RWPE2 (cell line): ENCODE measurements at regions not wholly inside any gene's neighbourhood (a gene's known extent, or its start where the extent isn't known, plus 50 kb on each side); places are given as distances from the start of the nearest gene placed in this dataset.
"Not testable (repeated sequence)": the region's sequence is repeated elsewhere in the genome, so short reads cannot be mapped to it uniquely, and the experiment has no call there.

ENCODE experiments used
- ATAC-seq: fragments of 200-7000 bp; cut with Tn5 transposase; 3 replicates; pipeline ENCODE4 v1.9.1; 2021; ENCODE audit warnings: low read depth
- DNase-seq: peaks from one replicate; pipeline ENCODE4 v3.0.0-alpha.2; 2020; ENCODE audit warnings: low spot score
- H3K27ac ChIP-seq: fragments of 450-650 bp; 2 replicates; pipeline ENCODE4 v1.5.1; 2017; ENCODE audit warnings: mild to moderate bottlenecking; ENCODE audit not compliant: poor library complexity, severe bottlenecking
- H3K27me3 ChIP-seq: fragments of 250-450 bp; sonication (Bioruptor Pico); 2 replicates; pipeline ENCODE4 v1.5.1; 2021; ENCODE audit warnings: mild to moderate bottlenecking, moderate library complexity; ENCODE audit not compliant: insufficient read depth, poor library complexity, severe bottlenecking
- H3K36me3 ChIP-seq: fragments of 250-450 bp; sonication (Bioruptor Pico); 2 replicates; pipeline ENCODE4 v1.5.1; 2020; ENCODE audit warnings: low read depth, mild to moderate bottlenecking, moderate library complexity
- H3K4me1 ChIP-seq: fragments of 250-450 bp; sonication (Bioruptor Pico); 2 replicates; pipeline ENCODE4 v1.5.1; 2021; ENCODE audit warnings: mild to moderate bottlenecking, moderate library complexity; ENCODE audit not compliant: insufficient read depth, poor library complexity, severe bottlenecking
- H3K4me3 ChIP-seq: fragments of 250-450 bp; sonication (Bioruptor Pico); 2 replicates; pipeline ENCODE4 v1.5.1; 2021; ENCODE audit warnings: mild to moderate bottlenecking, moderate library complexity; ENCODE audit not compliant: severe bottlenecking
- H3K9me3 ChIP-seq: fragments of 250-450 bp; sonication (Bioruptor Pico); 2 replicates; pipeline ENCODE4 v1.5.1; 2021; ENCODE audit warnings: mild to moderate bottlenecking, moderate library complexity; ENCODE audit not compliant: severe bottlenecking
- TF ChIP-seq, protein P1 (sequence below): fragments of 450-650 bp; IDR thresholded peaks from one replicate; pipeline ENCODE4 v1.5.1; 2017; ENCODE audit warnings: mild to moderate bottlenecking, moderate library complexity; ENCODE audit not compliant: poor library complexity, severe bottlenecking

DNA sequence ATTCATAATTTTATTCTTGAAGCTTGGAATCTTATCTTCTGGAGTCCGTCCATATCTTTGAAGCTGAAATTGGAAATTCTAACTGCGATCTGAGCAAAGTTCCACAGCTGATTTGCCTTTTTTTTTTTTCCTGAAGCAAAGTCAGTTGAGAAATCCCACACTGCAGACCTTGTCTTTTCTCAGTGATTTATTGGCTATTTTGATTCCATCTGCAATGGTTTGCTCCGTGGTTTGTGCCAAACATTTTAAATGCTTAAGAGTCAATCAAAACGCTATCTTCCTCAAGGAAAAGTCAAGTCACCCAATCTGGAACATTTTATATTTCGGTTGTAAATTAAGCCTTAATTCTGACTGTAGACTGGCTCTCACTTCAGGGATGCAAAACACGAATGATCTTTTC is 88.2 kb upstream of the GRIK1 start:
- ATAC-seq, result no peak
- Histone ChIP-seq H3K27me3 (peaks cover 3% of the 10 kb centered on the region), H3K4me1 (no peaks in the 10 kb centered on the region), H3K27ac (no peak overlapping the region), H3K9me3 (no peaks in the 10 kb centered on the region), H3K4me3 (no peak overlapping the region), H3K36me3 (no peaks in the 10 kb centered on the region)
- TF ChIP-seq, protein P1, sequence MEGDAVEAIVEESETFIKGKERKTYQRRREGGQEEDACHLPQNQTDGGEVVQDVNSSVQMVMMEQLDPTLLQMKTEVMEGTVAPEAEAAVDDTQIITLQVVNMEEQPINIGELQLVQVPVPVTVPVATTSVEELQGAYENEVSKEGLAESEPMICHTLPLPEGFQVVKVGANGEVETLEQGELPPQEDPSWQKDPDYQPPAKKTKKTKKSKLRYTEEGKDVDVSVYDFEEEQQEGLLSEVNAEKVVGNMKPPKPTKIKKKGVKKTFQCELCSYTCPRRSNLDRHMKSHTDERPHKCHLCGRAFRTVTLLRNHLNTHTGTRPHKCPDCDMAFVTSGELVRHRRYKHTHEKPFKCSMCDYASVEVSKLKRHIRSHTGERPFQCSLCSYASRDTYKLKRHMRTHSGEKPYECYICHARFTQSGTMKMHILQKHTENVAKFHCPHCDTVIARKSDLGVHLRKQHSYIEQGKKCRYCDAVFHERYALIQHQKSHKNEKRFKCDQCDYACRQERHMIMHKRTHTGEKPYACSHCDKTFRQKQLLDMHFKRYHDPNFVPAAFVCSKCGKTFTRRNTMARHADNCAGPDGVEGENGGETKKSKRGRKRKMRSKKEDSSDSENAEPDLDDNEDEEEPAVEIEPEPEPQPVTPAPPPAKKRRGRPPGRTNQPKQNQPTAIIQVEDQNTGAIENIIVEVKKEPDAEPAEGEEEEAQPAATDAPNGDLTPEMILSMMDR, result no peak
- no peak for DNase-seq

DNA sequence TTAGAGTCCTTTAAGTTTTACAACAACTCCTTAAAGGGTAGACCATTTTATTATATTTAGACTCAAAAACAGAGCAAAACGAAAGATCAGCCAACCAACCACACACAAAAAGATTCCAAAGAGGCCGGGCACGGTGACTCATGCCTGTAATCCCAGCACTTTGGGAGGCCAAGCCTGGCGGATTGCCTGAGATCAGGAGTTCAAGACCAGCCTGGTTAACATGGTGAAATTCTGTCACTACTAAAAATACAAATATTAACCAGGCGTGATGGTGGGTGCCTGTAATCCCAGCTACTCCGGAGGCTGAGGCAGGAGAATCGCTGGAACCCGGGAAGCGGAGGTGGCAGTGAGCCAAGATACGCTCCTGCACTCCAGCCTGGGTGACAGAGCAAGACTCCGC is 83.3 kb upstream of the GRIK1 start:
- H3K27me3 ChIP-seq, H3K9me3 ChIP-seq, H3K4me3 ChIP-seq, DNase-seq, H3K36me3 ChIP-seq, ATAC-seq, H3K27ac ChIP-seq, H3K4me1 ChIP-seq: not testable (repeated sequence)

DNA sequence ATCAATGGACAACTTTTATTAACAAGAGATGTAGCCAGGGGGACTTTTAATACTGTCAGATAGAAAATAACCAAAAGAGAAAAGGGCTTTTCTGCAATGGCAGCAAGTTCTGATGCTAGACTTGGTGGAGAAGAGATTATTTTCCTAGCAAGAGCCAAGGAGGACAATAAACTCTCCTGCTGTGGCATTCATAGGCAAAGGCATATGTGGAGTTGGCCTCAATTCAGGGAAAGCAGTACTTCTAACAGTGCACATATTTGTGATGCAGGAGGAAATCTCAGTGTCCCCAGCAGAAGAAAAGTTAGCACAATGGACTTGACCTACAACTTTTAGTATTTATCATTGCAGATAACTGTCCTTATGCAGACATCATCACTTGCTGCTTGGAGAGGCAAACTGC is 75.1 kb upstream of the GRIK1 start:
- H3K9me3 ChIP-seq, result no peaks in the 10 kb centered on the region
- no peaks in the 10 kb centered on the region for H3K36me3 ChIP-seq
- TF ChIP-seq, protein P1, result no peak
- H3K27me3 ChIP-seq, result no peaks in the 10 kb centered on the region
- no peak for ATAC-seq
- H3K4me3 ChIP-seq, result no peak overlapping the region
- H3K4me1 ChIP-seq, result no peaks in the 10 kb centered on the region
- H3K27ac ChIP-seq, result no peak overlapping the region
- DNase-seq, result no peak

DNA sequence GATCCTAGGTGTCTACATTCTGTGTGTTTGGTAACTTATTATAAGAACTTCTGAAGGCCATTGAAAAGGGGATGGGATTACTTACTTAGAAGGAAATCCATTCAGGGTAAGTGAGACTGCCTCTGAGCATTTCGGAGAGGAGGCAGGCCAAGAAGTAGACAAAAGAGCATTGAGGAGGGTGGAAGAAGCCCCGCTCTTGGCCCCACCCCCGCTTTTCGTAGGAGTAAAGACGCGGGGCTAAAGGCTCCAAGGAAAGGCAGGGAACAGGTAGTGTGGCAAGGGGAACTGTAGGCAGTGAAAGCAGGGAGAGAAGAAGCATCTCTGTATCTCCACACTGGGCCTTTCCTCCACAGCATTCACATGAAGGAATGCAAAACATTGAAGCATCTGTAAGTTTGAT is 51.8 kb upstream of the GRIK1 start:
- H3K36me3 ChIP-seq, result no peaks in the 10 kb centered on the region
- H3K27me3 ChIP-seq, result no peaks in the 10 kb centered on the region
- no peaks in the 10 kb centered on the region for H3K9me3 ChIP-seq
- ATAC-seq, result no peak
- no peaks in the 10 kb centered on the region for H3K4me1 ChIP-seq
- no peak for DNase-seq
- no peak overlapping the region for H3K27ac ChIP-seq
- no peak overlapping the region for H3K4me3 ChIP-seq
- TF ChIP-seq, protein P1, result no peak

DNA sequence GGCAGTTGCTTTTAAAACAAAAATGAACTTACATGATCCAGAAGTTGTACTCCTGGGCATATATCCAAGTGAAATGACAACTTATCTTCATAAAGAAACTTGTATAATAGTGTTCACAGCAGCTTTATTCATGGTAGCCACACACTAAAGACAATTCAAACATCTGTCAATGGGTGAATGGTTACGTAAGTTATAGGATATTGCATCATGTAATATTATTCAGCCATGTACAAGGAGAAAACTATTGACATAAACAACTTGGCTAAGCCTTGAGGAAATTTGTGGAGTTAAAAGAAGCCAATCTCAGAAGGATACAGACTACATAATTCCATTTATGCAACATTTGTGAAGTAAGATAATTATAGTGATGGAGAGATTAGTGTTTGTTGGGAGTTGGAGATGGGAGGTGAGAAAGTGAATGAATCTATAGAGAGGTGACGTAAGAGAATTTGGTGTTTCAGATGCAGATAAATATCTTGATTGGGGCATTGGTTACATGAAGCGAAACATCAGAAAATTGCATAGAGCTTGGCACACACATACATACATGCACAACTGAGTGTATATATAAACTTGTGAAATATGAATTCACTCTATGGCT is 49.9 kb upstream of the GRIK1 start:
- Histone ChIP-seq H3K9me3 (no peaks in the 10 kb centered on the region), H3K27ac (no peak overlapping the region), H3K27me3 (no peaks in the 10 kb centered on the region)

More for the DNA sequence above, 49.9 kb upstream of the GRIK1 start:
- Histone ChIP-seq H3K36me3 (no peaks in the 10 kb centered on the region), H3K4me3 (no peak overlapping the region), H3K4me1 (no peaks in the 10 kb centered on the region)
- no peak for ATAC-seq
- no peak for DNase-seq
- TF ChIP-seq, protein P1, result no peak
